ENCODE measurements at regions not wholly inside any gene's neighbourhood (a gene's known extent, or its start where the extent isn't known, plus 50 kb on each side); places are given as distances from the start of the nearest gene placed in this dataset.

GRCh38 chr16:85171759-85172454 lies 59.6 kb upstream of the CIBAR2 start:
- Histone ChIP-seq H3K9me3 (no peaks in the 10 kb centered on the region), H3K4me1 (peaks cover 62 to 96% (median 88%) of the 10 kb centered on the region in 4 donors), H3K4me3 (peak overlapping the region; percentile 30 to 58 (median 55)), H3K27ac (peak overlapping the region in 4 of 5 donors; percentile 44 to 57 (median 54)), H3K36me3 (no peaks in the 10 kb centered on the region), H3K27me3 (peaks cover 0 to 52% (median 14%) of the 10 kb centered on the region in 3 donors)
- 54 to 67% (median 61%) methylated on average over 21 of the region's 21 CpGs for WGBS, 5 donors
- DNase-seq, result peak in 1 of 2 donors; percentile 50
- intact Hi-C loops (cut with DNase I; ENCODE audit: low total_unique reads), result no loop called here
- TF ChIP-seq POLR2AphosphoS5 (IDR thresholded peaks at IDR 0.05) (no peak), CTCF (IDR thresholded peaks at IDR 0.05) (no peak), POLR2A (IDR thresholded peaks at IDR 0.05) (no peak), EP300 (IDR thresholded peaks at IDR 0.05) (no peak)

GRCh38 chr16:85172455-85173145 lies 60.3 kb upstream of the CIBAR2 start:
- intact Hi-C loops (cut with DNase I; ENCODE audit: low total_unique reads), result no loop called here
- TF ChIP-seq POLR2A (IDR thresholded peaks at IDR 0.05) (no peak), CTCF (IDR thresholded peaks at IDR 0.05) (peak in 2 of 7 experiments; percentile 15 to 18)
- no peaks in the 10 kb centered on the region for H3K9me3 ChIP-seq
- peak overlapping the region in 4 of 5 donors; percentile 5 to 57 (median 54) for H3K27ac ChIP-seq
- H3K4me3 ChIP-seq, result peak overlapping the region; percentile 30 to 58 (median 55)
- peaks cover 64 to 96% (median 87%) of the 10 kb centered on the region in 4 donors for H3K4me1 ChIP-seq
- H3K36me3 ChIP-seq, result no peaks in the 10 kb centered on the region
- peaks cover 0 to 49% (median 14%) of the 10 kb centered on the region in 3 donors for H3K27me3 ChIP-seq
- peak in 1 of 2 donors; percentile 76 for DNase-seq
- 39 to 48% (median 42%) methylated on average over 27 to 28 of the region's 28 CpGs for WGBS, 5 donors

- intact Hi-C loops (cut with DNase I; ENCODE audit: low total_unique reads), result no loop called here
- Histone ChIP-seq H3K27ac (peak overlapping the region in 4 of 5 donors; percentile 52 to 70 (median 64)), H3K9me3 (no peaks in the 10 kb centered on the region), H3K36me3 (no peaks in the 10 kb centered on the region), H3K27me3 (peaks cover 0 to 42% (median 14%) of the 10 kb centered on the region in 3 donors), H3K4me3 (peak overlapping the region in 3 of 4 donors; percentile 30 to 58 (median 54)), H3K4me1 (peaks cover 63 to 90% (median 79%) of the 10 kb centered on the region in 4 donors)
- DNase-seq, result peak in 1 of 2 donors; percentile 53
- TF ChIP-seq CTCF (IDR thresholded peaks at IDR 0.05), result no peak
- TF ChIP-seq EP300 (IDR thresholded peaks at IDR 0.05), result no peak
- no peak for TF ChIP-seq POLR2A (IDR thresholded peaks at IDR 0.05)
- no peak for TF ChIP-seq POLR2AphosphoS5 (IDR thresholded peaks at IDR 0.05)
- 68 to 76% (median 74%) methylated on average over 14 of the region's 14 CpGs for WGBS, 5 donors
These were observed 61.1 kb upstream of the CIBAR2 start for GRCh38 chr16:85173146-85173980.
